ENCODE measurements at regions not wholly inside any gene's neighbourhood (a gene's known extent, or its start where the extent isn't known, plus 50 kb on each side); places are given as distances from the start of the nearest gene placed in this dataset.

DNA sequence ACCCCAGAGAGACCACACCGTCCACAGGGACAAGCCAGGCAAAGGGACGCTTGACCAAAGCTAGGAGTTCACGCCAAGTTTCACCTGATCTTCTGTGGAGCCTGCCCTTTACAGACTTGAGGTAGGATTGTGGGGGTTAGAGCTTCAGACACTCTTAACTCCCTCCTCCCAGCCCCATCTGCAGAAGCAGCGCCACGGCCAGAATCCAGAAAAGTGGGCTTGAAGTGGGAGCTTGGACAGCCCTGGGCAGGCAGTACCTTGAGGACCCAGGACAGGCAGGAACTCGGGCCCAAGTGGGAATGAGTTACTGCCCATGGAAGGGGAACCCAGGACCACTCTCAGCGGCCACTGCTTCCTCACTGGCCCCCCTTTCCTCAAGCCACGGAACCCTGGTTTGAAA is 695.9 kb downstream of the TBC1D22A start:
- no peak for DNase-seq

DNA sequence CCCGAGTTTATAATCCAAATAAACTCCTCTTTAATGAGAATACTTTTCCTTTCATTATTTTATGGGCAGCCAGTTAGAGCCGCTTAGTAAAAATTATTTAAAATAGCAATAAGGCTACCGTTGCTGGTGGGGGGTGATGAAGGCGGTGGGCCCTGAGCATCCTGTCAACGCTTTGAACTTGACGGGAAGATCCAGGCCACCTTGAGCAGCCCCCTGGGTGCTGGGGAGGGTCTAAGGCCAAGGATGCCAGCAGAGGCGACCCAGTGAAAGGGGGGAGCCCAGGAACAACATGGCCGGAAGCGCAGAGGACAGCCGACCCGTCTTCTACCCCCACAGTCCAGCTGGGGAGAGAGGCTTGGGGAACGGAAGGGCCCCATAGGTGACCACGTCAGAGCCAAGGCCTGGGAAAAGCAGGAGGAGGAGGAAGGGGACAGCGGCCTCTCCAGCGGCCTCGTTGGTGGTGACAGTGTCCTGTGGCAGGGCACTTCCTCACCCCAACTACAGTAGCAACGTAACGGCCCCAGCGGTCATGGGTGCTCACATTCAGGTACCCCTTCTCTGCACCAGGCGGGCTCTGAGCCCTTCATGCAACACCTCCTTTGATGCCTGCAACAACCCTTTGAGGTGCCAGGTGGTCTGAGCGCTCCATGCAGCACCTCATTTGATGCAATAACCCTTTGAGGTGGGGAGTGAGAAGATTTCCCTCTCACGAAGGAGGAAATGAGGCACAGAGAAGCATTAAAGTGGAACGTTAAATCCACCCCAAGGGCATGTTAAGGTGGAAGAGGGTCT is 695.3 kb downstream of the TBC1D22A start:
- no peak for DNase-seq

DNA sequence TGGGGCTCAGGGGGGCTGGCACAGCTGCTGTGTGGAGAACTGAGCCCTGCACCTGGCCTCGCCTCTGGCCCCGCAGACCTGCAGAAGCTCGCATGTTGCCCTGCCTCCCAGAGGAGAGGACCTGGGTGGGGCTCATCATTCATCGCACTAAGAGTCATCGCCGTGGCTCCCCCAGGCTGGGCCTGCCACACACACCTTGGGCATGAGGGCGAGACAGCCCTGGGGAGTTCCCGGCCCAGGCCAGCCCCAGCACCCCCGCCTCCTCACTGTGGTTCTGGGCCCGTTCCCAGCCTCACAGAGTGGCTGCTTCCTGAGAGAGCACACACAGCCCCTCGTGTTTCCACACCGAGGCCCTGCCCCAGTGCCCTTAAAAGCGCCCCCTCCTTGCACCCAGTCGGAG is 694.6 kb downstream of the TBC1D22A start:
- no peak for DNase-seq

DNA sequence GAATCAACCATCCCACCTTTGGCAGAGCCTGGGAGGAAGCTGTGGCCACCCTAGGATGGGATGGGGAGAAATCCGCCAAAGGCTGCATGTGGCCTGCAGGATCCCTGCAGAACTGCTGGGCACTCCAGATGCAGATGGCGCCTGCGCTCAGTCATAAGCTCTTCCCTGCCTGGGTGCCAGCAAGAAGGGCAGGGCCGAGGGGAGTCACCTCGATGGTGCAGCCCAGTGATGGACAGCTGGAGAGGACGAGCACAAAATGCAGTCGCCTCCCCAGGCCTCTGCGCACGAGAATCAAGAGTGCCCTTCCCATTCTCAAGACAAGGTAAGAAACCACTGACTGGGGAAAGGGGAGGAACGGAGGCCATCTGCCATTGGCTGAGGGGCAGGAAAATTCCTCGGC is 693.6 kb downstream of the TBC1D22A start:
- DNase-seq: no peak

DNA sequence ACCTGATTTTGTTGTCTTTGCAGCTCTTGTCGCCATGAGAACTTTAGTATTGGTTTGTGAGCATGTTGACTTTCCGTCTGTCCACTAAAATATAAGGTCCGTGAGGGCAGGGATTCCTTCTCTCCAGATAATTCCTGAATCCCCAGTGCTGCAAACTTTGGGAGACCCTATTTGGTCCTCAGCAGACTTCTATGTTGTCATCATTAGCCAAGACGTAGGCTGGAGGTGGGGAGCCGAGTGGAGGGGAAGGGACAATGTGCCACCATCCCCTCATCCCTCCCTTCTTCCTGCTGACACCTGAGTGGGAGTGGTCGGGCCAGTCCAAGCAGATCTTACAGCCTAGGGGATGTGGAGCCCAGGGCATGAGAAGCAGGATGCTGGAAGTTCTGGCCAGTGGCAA is 690.6 kb downstream of the TBC1D22A start:
- no peak for DNase-seq

DNA sequence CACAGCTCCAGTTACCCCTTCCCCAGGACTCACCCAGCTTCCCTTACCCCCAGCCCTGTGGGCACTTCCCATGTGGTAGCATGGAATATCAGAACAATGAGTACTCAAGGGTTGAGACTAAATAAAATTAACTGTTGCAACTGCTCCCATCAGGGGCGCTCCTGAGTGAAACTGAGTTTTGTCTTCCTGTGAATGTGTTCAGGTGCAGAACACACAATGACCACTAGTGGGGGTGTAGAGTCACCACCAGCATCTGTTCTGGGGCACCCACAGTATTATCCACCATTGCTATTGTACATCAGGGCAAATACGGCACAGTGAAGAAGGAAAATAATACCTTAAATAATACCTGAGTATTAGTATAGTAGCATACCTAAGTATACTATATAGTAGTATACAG is 689.7 kb downstream of the TBC1D22A start:
- DNase-seq: no peak

DNA sequence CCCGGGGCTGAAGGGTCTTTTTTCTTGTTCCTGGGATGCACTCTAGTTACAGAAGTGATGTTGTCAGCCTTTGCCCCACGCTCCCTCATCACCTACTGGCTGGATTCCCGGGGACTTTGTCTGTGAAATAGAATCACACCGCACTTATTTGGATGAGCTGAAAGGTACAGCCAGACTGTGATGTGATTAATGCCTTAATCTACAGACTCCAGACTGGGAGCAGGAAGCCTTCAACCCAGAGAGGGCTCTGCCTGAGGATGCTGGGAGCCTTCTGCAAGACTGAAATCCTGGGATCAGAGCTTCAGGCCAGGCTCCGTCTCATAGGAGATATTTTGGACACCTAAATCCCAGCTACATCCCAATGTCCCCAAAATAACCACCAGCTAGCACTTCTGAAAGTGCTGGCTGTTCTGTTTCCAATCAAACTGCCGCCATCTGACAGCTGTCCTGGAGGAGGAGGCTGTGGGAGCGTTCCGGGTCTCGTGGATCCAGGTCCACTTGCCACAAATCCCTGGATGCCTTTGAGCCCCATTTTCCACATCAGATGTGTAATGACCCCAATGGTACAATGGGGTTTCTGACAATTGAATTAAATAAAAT is 688.5 kb downstream of the TBC1D22A start:
- DNase-seq: no peak

DNA sequence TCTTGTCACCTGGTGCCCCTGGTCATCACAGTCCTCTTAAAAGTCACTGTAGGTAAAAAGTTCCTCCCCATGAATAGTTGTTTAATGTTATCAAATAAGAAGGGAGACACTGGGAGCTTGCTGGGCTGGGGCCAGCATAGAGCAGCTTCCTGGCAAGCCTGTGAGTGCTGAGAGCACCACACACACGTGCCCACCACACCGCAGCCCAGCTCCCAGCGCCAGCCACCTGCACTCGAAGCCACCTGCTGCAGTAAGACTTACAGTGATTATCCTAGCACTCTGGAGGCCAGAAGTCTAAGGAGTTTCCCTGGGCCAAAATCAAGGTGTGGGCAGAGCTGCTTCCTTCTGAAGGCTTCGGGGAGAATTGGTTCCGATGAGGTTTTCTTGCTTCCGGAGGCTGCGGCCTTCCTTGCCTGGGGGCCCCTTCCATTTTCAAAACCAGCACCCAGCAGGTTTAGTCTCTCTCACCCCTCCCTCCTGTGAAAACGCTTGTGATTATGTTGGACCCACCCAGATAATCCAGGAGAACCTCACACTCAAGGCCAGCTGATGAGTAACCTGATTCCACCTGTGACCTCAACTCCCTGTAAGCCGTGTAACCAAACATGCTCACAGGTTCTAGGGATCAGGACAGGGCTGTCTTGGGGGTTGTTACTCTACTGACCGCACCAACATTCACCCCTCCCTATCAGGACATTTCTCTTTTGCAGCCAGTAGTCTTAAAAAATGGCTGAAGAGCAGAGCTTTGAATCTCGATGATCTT is 687.2 kb downstream of the TBC1D22A start:
- no peak for DNase-seq

DNA sequence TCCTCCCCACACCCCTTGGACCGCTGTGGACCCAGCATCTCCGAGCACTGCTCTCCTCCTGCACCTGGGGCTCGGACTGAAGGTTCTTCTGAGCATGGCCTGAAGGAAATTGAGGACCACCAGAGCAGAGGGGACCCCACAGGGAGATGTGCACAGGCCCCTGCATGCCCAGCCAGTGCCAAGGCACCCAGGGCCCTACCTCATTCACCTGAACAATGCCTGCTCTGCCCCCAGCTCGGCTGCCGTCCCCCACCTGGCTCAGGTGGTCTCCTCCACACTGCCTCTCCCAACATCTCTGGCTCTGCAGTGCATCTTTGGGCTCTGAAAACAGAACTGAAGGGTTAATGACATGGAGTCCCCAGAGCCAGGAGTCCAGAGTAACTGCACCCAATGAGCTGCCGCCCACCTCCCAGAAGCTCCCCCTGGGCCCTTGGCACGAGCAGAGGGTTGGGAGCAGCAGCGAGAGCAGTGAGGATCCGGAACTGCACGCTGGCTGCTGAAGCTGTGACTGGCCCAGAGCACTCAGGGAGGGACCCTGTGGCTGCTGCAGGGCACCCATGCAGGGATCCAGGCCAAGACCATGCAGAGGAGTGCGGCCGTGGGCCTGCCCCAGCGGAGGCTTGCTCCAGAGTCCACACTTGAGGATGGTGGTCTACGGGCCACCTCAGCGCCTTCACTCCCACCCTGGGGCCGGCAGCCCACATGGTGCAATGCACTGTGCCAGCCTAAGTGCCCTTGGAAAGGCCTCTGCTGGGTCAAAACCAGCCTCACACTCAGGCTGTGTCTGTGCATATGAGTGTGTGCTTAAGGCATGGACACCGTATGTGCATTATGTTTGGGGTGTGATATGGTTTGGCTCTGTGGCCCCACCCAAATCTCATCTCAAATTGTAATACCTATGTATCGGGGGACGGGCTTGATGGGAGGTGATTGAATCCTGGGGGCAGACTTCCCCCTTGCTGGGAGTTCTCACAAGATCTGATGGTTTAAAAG is 686.1 kb downstream of the TBC1D22A start:
- no peak for DNase-seq

DNA sequence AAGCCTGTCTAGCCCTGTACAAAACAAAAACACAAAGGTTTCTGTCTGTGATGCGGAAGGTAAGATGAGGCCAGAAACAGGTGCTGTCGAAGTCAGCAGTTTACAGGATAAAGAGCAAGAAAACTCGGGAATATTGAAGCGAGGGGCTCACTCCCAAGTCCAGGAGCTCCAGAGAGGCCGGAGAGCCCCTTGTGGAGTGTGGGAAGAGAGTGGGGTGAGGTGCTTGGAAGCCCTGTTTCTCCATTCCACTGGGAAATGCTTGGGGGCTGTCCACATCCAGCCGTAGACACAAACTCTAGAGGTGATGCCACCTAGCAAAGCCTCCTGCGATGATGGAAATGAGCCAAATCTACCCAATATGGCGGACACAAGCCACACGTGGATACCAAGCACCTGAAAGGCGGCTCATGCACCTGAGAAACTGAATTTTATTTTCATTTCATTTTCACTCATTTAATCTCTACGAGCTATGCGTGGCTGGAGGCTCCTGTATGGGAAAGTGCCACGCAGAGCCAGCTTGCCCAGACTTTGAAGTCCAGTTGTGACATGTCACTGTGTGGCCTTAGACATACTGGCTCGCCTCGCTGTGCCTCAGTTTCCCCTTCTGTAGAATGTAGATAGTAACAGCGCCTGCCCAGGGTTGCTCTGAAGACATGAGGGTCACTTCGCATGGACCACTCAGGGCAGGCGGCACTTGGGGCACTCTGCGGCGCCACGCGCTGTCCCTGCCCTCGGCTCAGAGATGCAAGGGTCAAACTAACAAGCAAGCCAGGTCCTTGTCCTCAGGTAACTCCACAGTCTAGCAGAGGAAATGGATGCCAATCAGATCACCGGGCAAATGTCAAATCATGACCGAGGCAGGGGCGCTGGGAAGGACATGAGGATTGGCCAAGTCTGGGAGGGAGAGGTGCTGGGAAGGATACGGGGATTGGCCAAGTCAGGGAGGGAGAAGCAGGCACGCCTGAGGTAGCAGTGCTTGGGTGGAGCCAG is 684.7 kb downstream of the TBC1D22A start:
- no peak for DNase-seq

DNA sequence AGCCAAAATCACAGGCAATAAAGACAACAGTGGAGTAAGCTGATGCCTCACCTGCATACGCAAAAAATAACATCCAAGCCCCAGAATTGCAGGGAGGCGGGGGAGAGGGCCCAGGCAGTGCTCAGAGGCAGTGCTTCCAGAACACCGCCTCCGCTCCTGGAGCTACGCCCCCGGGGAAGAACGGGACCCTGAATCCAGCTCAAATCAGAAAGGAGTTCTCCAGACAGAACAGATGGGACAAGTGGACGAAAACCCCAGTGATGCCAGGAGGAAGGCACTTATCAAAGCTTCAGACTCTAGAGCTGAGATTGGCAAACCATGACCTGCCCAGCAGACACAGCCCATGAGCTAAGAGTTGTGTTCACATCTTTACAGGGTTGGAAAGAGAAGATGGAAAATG is 683.9 kb downstream of the TBC1D22A start:
- DNase-seq: no peak

DNA sequence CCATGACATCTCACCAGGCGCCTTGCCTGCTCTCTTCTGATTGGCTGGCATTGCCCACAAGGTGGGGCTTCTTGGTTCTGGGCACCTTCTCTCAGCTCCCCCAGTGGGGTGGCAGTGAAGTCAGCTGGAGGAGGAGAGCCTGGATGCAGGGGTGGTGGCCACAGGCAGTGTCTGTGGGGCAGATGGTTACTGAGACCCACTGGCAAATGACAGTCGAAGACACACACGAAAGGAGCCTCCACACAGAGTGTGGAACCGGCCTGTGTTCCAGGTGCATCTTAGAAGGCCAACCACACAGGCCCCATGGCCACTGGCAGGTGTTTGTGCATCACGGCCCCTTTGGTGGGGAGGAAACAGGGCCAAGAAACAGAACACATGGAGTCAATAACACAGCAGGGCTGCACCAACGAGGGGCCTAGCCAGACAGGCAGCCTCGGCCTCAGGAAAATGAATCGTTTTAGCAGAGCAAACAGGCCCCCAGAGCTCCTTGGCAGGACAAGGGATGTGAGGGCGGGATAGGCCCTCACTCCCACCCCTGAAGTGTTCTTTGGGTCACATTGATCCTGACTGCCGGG is 683.4 kb downstream of the TBC1D22A start:
- DNase-seq: no peak

DNA sequence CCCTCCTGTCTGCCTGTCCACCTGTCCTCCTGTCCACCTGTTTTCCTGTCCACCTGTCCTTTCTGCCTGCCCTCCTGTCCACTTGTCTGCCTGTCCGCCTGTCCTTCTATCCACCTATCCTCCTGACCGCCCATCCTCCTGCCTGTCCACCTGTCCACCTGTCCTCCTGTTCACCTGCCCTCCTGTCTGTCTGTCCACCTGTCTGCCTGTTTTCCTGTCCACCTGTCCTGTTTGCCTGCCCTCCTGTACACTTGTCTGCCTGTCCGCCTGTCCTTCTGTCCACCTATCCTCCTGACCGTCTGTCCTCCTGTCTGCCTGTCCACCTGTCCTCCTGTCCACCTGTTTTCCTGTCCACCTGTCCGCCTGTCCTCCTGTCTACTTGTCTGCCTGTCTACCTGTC is 682.8 kb downstream of the TBC1D22A start:
- DNase-seq: no peak

DNA sequence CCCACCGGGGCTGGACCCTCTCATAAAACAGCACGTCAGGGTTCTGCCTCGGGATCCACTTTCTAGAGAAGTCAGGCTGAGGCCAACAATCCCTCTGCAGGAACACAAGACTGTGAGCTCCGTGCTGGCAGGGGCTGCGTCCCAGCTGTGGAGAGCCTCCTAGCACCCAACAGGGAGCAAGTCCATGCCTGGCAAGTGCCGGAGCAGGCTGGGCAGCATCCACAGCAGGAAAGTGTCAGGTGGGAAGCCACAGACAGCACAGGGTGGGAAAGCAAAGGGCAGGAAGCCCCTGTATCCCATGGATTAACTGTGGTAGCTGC is 682.3 kb downstream of the TBC1D22A start:
- no peak for DNase-seq

DNA sequence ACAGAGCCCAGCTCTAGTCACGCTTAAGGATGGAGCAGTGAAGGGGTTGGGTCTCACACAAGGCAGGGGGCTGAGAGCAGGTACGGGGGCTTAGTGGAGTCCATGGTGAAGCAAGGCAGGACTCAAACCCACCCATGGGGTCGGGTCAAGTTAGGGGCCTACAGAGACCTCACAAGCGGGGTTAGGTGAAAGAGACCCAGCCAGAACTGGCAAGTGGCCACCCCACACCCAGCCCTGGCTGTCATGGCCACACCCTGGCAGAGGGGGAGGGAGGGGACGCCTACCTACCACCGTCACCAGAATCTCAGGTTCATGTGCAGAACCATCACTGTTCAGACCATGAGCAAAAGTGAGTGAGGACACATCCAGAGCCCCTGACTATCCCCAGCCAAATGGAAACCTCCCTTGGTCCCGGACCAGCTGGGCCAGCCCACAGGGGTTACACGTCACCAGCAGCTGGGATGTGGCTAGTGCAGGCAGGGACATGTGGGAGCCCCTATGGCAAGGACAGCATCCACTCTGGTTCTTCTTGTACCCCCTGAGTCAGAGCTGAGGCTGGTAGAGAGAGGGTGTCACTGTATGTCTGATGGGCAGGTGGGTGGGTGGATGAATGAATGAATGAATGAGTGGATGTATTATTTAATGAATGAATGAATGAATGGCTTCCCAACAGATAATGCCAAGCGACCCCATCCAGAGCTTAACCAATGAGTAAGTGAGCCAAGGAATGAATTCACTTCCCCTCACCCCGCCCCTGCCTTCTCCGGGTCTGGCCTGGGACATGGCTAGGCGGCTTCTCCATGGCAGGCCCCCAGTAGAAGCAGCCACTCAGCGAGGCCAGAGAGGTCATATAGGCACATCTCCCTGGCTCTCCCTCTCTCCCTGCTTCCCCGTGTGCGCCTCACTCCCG is 681.6 kb downstream of the TBC1D22A start:
- no peak for DNase-seq

DNA sequence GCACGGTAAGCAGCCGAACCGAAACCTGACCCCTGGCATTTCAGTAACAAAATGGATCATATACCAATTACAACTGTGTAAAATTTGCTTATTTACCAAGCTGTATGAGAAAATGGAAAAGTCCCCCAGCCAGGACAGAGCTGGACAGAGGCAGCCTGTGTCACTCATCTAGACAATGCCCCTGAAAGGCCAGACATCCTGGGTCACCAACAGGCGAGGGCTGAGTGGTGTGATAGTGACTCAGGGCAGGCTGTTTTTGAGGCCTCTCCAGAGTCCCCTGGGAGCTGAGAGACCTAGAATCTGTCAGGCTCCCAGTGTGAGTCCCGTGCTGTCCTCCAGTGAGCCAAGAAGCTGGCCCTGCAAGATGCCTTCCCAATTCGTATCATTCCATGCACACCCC is 680.4 kb downstream of the TBC1D22A start:
- no peak for DNase-seq

DNA sequence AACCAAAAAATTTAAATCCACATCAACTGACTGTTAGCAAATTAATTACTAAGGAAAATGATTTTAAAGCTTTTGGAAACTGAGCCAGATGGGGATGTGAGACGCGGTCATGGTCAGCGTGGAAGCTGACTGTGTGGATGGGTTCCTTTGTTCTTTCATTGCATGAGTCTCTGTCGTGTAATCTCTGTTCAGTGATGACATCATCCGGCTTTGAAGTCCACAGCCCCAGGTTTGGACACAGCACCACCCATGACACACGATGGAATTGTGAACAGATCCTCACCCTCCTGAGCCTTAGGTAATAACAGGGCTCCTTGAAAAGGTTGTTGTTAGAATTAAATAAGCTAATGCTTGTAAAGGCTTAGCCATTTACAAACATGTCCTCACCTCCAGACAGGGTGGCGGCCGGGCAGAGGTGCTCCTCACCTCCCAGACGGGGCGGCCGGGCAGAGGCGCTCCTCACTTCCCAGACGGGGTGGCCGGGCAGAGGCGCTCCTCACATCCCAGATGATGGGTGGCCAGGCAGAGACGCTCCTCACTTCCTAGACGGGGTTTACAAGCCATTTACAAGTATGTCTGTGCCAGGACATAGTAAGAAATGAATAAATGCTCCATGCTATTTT is 677.3 kb downstream of the TBC1D22A start:
- DNase-seq: no peak

DNA sequence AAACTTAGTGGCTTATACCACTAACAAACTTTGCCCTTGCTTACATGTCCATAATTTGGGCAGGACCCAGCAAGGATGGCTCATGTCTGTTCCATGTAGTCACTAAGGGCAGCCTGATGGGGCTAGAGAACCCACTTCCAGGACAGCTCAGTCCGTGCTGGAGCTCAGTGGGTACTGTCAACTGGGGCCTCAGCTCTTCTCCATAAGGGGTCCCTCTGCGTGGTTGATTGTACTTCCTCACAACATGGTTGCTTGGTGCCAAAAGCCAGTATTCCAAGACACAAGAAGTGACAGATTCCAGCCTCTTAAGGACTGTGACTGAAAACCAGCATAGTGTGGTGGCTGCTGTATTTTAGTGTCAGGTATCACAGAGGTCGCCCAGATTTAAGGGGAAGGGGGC is 675.2 kb downstream of the TBC1D22A start:
- no peak for DNase-seq

DNA sequence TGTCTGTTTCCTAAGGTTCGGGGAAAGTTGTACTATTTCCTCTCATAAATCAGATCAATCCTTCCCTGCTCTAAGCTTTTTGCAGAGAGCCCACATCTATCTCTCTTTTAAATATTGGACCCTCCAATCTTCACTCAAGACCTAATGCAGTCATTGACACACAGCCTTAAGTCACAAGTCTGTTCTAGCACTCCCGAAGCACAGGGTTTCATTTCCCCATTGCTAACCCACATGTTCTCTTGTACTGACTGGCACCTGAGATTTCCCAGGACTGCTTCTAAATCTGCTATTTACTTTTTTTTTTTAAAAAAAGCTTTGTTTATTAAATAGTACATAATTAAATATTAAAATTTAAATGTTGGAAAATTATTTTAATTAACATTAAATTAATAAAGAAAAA is 674.7 kb downstream of the TBC1D22A start:
- DNase-seq: no peak

DNA sequence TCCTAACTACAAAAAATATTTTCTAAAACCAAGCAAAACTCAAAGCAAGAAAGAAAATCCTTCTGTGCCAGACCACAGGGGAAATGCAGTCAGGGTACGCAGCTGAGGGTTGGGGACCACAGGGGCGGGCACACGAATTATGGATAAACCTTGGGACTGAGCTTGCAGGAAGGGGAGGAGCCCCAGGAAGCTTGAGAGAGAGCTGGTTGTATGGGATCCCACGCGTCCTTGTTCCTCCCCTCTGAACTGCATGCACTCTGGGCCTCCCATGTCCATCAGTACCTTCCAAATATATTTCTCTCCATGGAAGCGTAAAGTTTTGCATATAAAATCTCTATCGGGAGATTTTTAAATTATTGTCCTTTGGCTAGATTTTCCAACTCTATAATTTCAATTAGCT is 673.4 kb downstream of the TBC1D22A start:
- DNase-seq: no peak
